ENCODE measurements at regions not wholly inside any gene's neighbourhood (a gene's known extent, or its start where the extent isn't known, plus 50 kb on each side); places are given as distances from the start of the nearest gene placed in this dataset.
A peak's percentile ranks its signal among the peaks of the same experiment; 100 is the strongest.

GRCh38 chr1:244242446-244242845 lies 191.4 kb downstream of the ZBTB18 start:
- Histone ChIP-seq H3K27me3 (ENCODE audit: low read depth) (no peaks in the 10 kb centered on the region), H3K9me3 (replicated peaks) (no peaks in the 10 kb centered on the region), H3K4me1 (no peaks in the 10 kb centered on the region), H3K27ac (replicated peaks) (no peak overlapping the region), H3K4me3 (no peak overlapping the region), H3K36me3 (no peaks in the 10 kb centered on the region)
- no peak for TF ChIP-seq CTCF (IDR thresholded peaks at IDR 0.05; ENCODE audit: borderline replicate concordance)
- DNase-seq, result no peak
- intact Hi-C loops (cut with micrococcal nuclease), result no loop called here

- H3K4me3 ChIP-seq, result no peak overlapping the region
- no peak overlapping the region for H3K27ac ChIP-seq (replicated peaks)
Observed at GRCh38 chr1:244246334-244246733, 195.3 kb downstream of the ZBTB18 start.

GRCh38 chr1:244248426-244248825 lies 197.3 kb downstream of the ZBTB18 start:
- no peaks in the 10 kb centered on the region for H3K9me3 ChIP-seq (replicated peaks)
- H3K36me3 ChIP-seq, result no peaks in the 10 kb centered on the region
- DNase-seq, result no peak
- H3K27me3 ChIP-seq (ENCODE audit: low read depth), result no peaks in the 10 kb centered on the region
- H3K27ac ChIP-seq (replicated peaks), result no peak overlapping the region
- intact Hi-C loops (cut with micrococcal nuclease), result no loop called here
- H3K4me3 ChIP-seq, result no peak overlapping the region
- no peak for TF ChIP-seq CTCF (IDR thresholded peaks at IDR 0.05; ENCODE audit: borderline replicate concordance)
- H3K4me1 ChIP-seq, result no peaks in the 10 kb centered on the region

More at GRCh38 chr1:244246334-244246733, 195.3 kb downstream of the ZBTB18 start:
- H3K36me3 ChIP-seq, result no peaks in the 10 kb centered on the region
- no peaks in the 10 kb centered on the region for H3K27me3 ChIP-seq (ENCODE audit: low read depth)
- no peaks in the 10 kb centered on the region for H3K4me1 ChIP-seq
- no peak for DNase-seq
- no peaks in the 10 kb centered on the region for H3K9me3 ChIP-seq (replicated peaks)
- intact Hi-C loops (cut with micrococcal nuclease), result no loop called here
- no peak for TF ChIP-seq CTCF (IDR thresholded peaks at IDR 0.05; ENCODE audit: borderline replicate concordance)

- H3K36me3 ChIP-seq, result no peaks in the 10 kb centered on the region
- peaks cover 7% of the 10 kb centered on the region for H3K9me3 ChIP-seq (replicated peaks)
- no peak overlapping the region for H3K27ac ChIP-seq (replicated peaks)
- no peak overlapping the region for H3K4me3 ChIP-seq
- TF ChIP-seq CTCF (IDR thresholded peaks at IDR 0.05; ENCODE audit: borderline replicate concordance), result no peak
- no peak for DNase-seq
- H3K27me3 ChIP-seq (ENCODE audit: low read depth), result peaks cover 1% of the 10 kb centered on the region
- intact Hi-C loops (cut with micrococcal nuclease), result no loop called here
- no peaks in the 10 kb centered on the region for H3K4me1 ChIP-seq
Observed at GRCh38 chr1:244252211-244252610, 199.5 kb downstream of the ADSS2 start.

GRCh38 chr1:244254467-244254866 lies 197.2 kb downstream of the ADSS2 start:
- intact Hi-C loops (cut with micrococcal nuclease), result no loop called here
- no peaks in the 10 kb centered on the region for H3K4me1 ChIP-seq
- no peak for TF ChIP-seq CTCF (IDR thresholded peaks at IDR 0.05; ENCODE audit: borderline replicate concordance)
- peak; percentile 38 for DNase-seq
- H3K27ac ChIP-seq (replicated peaks), result no peak overlapping the region
- H3K27me3 ChIP-seq (ENCODE audit: low read depth), result peaks cover 12% of the 10 kb centered on the region
- H3K36me3 ChIP-seq, result no peaks in the 10 kb centered on the region
- H3K4me3 ChIP-seq, result no peak overlapping the region
- H3K9me3 ChIP-seq (replicated peaks), result peaks cover 7% of the 10 kb centered on the region
